GM23338 (cell line): ENCODE measurements at regions not wholly inside any gene's neighbourhood (a gene's known extent, or its start where the extent isn't known, plus 50 kb on each side); places are given as distances from the start of the nearest gene placed in this dataset.

ENCODE experiments used
- CREB1 ChIP-seq: fragments of 250-450 bp; sonication (Bioruptor Pico); IDR thresholded peaks from 2 replicates; pipeline ENCODE4 v1.5.0; 2020; ENCODE audit warnings: low read depth, mild to moderate bottlenecking, moderate library complexity
- CTCF ChIP-seq, 2 experiments: fragments of 200-600 bp in 1 of 2; sonication (generic) in 1 of 2; conservative IDR thresholded peaks; 2 replicates each; pipeline versions ENCODE4 v1.5.1 to v1.6.1; 2016 to 2017; ENCODE audit warnings: antibody characterized with exemption in 2 of 2, low read depth in 2 of 2, mild to moderate bottlenecking in 2 of 2, moderate library complexity in 1 of 2
- JUNB ChIP-seq: IDR thresholded peaks from one replicate; pipeline ENCODE4 v1.6.1; 2016; ENCODE audit warnings: antibody characterized with exemption; ENCODE audit not compliant: unreplicated experiment
- NANOG ChIP-seq: IDR thresholded peaks from 2 replicates; pipeline ENCODE4 v1.6.1; 2016; ENCODE audit warnings: antibody characterized with exemption, borderline replicate concordance
- POLR2AphosphoS5 ChIP-seq: IDR thresholded peaks from 2 replicates; pipeline ENCODE4 v1.6.1; 2016; ENCODE audit warnings: antibody characterized with exemption, low read depth
- REST ChIP-seq: IDR thresholded peaks from one replicate; pipeline ENCODE4 v1.6.1; 2018; ENCODE audit warnings: antibody characterized with exemption; ENCODE audit not compliant: unreplicated experiment
- ZNF331 ChIP-seq: fragments of 250-450 bp; sonication (Bioruptor Pico); IDR thresholded peaks from 2 replicates; pipeline ENCODE4 v1.5.0; 2020; ENCODE audit warnings: low read depth, mild to moderate bottlenecking, moderate library complexity
- TF ChIP-seq, protein P1 (sequence below): fragments of 250-450 bp; sonication (Bioruptor Pico); IDR thresholded peaks from 2 replicates; pipeline ENCODE4 v1.5.0; 2020; ENCODE audit warnings: mild to moderate bottlenecking, moderate library complexity

GRCh38 chr7:79876848-79877252 is 257.8 kb upstream of the GNAI1 start (continued):
- TF ChIP-seq, protein P1, sequence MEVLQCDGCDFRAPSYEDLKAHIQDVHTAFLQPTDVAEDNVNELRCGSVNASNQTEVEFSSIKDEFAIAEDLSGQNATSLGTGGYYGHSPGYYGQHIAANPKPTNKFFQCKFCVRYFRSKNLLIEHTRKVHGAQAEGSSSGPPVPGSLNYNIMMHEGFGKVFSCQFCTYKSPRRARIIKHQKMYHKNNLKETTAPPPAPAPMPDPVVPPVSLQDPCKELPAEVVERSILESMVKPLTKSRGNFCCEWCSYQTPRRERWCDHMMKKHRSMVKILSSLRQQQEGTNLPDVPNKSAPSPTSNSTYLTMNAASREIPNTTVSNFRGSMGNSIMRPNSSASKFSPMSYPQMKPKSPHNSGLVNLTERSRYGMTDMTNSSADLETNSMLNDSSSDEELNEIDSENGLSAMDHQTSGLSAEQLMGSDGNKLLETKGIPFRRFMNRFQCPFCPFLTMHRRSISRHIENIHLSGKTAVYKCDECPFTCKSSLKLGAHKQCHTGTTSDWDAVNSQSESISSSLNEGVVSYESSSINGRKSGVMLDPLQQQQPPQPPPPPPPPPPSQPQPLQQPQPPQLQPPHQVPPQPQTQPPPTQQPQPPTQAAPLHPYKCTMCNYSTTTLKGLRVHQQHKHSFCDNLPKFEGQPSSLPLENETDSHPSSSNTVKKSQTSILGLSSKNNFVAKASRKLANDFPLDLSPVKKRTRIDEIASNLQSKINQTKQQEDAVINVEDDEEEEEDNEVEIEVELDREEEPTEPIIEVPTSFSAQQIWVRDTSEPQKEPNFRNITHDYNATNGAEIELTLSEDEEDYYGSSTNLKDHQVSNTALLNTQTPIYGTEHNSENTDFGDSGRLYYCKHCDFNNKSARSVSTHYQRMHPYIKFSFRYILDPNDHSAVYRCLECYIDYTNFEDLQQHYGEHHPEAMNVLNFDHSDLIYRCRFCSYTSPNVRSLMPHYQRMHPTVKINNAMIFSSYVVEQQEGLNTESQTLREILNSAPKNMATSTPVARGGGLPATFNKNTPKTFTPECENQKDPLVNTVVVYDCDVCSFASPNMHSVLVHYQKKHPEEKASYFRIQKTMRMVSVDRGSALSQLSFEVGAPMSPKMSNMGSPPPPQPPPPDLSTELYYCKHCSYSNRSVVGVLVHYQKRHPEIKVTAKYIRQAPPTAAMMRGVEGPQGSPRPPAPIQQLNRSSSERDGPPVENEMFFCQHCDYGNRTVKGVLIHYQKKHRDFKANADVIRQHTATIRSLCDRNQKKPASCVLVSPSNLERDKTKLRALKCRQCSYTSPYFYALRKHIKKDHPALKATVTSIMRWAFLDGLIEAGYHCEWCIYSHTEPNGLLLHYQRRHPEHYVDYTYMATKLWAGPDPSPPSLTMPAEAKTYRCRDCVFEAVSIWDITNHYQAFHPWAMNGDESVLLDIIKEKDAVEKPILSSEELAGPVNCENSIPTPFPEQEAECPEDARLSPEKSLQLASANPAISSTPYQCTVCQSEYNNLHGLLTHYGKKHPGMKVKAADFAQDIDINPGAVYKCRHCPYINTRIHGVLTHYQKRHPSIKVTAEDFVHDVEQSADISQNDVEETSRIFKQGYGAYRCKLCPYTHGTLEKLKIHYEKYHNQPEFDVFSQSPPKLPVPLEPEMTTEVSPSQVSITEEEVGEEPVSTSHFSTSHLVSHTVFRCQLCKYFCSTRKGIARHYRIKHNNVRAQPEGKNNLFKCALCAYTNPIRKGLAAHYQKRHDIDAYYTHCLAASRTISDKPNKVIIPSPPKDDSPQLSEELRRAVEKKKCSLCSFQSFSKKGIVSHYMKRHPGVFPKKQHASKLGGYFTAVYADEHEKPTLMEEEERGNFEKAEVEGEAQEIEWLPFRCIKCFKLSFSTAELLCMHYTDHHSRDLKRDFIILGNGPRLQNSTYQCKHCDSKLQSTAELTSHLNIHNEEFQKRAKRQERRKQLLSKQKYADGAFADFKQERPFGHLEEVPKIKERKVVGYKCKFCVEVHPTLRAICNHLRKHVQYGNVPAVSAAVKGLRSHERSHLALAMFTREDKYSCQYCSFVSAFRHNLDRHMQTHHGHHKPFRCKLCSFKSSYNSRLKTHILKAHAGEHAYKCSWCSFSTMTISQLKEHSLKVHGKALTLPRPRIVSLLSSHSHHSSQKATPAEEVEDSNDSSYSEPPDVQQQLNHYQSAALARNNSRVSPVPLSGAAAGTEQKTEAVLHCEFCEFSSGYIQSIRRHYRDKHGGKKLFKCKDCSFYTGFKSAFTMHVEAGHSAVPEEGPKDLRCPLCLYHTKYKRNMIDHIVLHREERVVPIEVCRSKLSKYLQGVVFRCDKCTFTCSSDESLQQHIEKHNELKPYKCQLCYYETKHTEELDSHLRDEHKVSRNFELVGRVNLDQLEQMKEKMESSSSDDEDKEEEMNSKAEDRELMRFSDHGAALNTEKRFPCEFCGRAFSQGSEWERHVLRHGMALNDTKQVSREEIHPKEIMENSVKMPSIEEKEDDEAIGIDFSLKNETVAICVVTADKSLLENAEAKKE (CRISPR knock-in tag): no peak
- TF ChIP-seq NANOG: no peak
- TF ChIP-seq REST: no peak
- no peak for TF ChIP-seq JUNB
- no peak for TF ChIP-seq POLR2AphosphoS5
- TF ChIP-seq CREB1 (CRISPR knock-in tag): no peak
- no peak for TF ChIP-seq ZNF331 (CRISPR knock-in tag)
- no peak for TF ChIP-seq CTCF (conservative IDR thresholded peaks at IDR 0.05; ENCODE audit: low read depth in 2 of 2)
